SK-N-SH (cell line): ENCODE measurements at regions not wholly inside any gene's neighbourhood (a gene's known extent, or its start where the extent isn't known, plus 50 kb on each side); places are given as distances from the start of the nearest gene placed in this dataset.

Experiments
- CTCF ChIA-PET: fragments of 300-600, 350-600 bp; formaldehyde crosslinking; extraction: SDS; loops from one replicate; lab custom pipeline; 2021; lab: Yijun Ruan, JAX
- POLR2A ChIA-PET: fragments of 350-600 bp; sonication (Branson Sonifier 250); formaldehyde crosslinking; extraction: SDS; loops from one replicate; lab custom pipeline; 2020; ENCODE audit warnings: antibody characterized with exemption, inconsistent platforms; lab: Yijun Ruan, JAX
- DNase-seq: peaks from one replicate; pipeline ENCODE4 v3.0.0; 2012
- H2AFZ ChIP-seq: fragments of 200-600 bp; sonication (generic); 2 replicates; pipeline ENCODE4 v1.8.1; 2016; ENCODE audit warnings: antibody characterized with exemption, mild to moderate bottlenecking, low read depth
- H3F3A ChIP-seq: fragments of 200-600 bp; sonication (generic); replicated peaks from 2 replicates; pipeline ENCODE3; 2016; ENCODE audit warnings: antibody characterized with exemption, mild to moderate bottlenecking; ENCODE audit not compliant: insufficient read depth
- H3K27ac ChIP-seq, 2 experiments: fragments of 200-500 bp in 1 of 2; fragments of 200-600 bp in 1 of 2; sonication (Bioruptor generic) in 1 of 2; sonication (generic), shearing (Covaris generic) in 1 of 2; 2 replicates each; pipeline versions ENCODE4 v1.5.1 to v1.6.1; 2014 to 2016; ENCODE audit warnings: low read depth in 2 of 2, inconsistent platforms in 1 of 2, low read length in 1 of 2, mild to moderate bottlenecking in 1 of 2, mixed read lengths in 1 of 2
- H3K27me3 ChIP-seq: fragments of 200-600 bp; sonication (generic), shearing (Covaris generic); 2 replicates; pipeline ENCODE4 v1.6.1; 2016; ENCODE audit warnings: mixed run types; ENCODE audit not compliant: insufficient read depth
- H3K36me3 ChIP-seq, 2 experiments: fragments of 200-500 bp in 1 of 2; fragments of 200-600 bp in 1 of 2; sonication (Bioruptor generic) in 1 of 2; sonication (generic) in 1 of 2; replicated peaks in 1 of 2; 2 replicates each; pipeline versions ENCODE3 to v1.5.1; 2014 to 2016; ENCODE audit warnings: low read length in 1 of 2, mild to moderate bottlenecking in 1 of 2; ENCODE audit not compliant: insufficient read depth in 2 of 2, control insufficient read depth in 1 of 2
- H3K4me1 ChIP-seq, 2 experiments: fragments of 200-500 bp in 1 of 2; fragments of 200-600 bp in 1 of 2; sonication (Bioruptor generic) in 1 of 2; sonication (generic), shearing (Covaris generic) in 1 of 2; 2 replicates each; pipeline versions ENCODE4 v1.5.1 to v1.6.1; 2014 to 2016; ENCODE audit warnings: low read depth in 1 of 2, low read length in 1 of 2, mixed run types in 1 of 2; ENCODE audit not compliant: insufficient read depth in 2 of 2, control insufficient read depth in 1 of 2
- H3K4me2 ChIP-seq: fragments of 200-600 bp; sonication (generic), shearing (Covaris generic); 2 replicates; pipeline ENCODE4 v1.6.1; 2017; ENCODE audit warnings: mixed run types
- H3K4me3 ChIP-seq, 2 experiments: fragments of 200-500 bp in 1 of 2; fragments of 200-600 bp in 1 of 2; sonication (Bioruptor generic) in 1 of 2; sonication (generic), shearing (Covaris generic) in 1 of 2; 2 replicates each; pipeline versions ENCODE4 v1.5.1 to v1.8.1; 2014 to 2016; ENCODE audit warnings: low read depth in 2 of 2, inconsistent platforms in 1 of 2, low read length in 1 of 2, mild to moderate bottlenecking in 1 of 2, mixed read lengths in 1 of 2, moderate library complexity in 1 of 2
- H3K79me2 ChIP-seq: fragments of 200-600 bp; sonication (generic); 2 replicates; pipeline ENCODE4 v1.8.1; 2017; ENCODE audit warnings: mild to moderate bottlenecking; ENCODE audit not compliant: insufficient read depth
- H3K9ac ChIP-seq: fragments of 200-600 bp; sonication (generic); 2 replicates; pipeline ENCODE4 v1.6.1; 2017; ENCODE audit warnings: mixed run types
- H3K9me2 ChIP-seq: fragments of 200-600 bp; sonication (generic); 2 replicates; pipeline ENCODE4 v1.6.1; 2017; ENCODE audit warnings: mixed run types
- H3K9me3 ChIP-seq: fragments of 200-600 bp; sonication (generic); 2 replicates; pipeline ENCODE4 v1.6.1; 2017; ENCODE audit warnings: mixed run types, mild to moderate bottlenecking, moderate library complexity
- H4K20me1 ChIP-seq: fragments of 200-600 bp; sonication (generic); 2 replicates; pipeline ENCODE4 v1.6.1; 2017; ENCODE audit warnings: mild to moderate bottlenecking, mixed run types; ENCODE audit not compliant: insufficient read depth
- ELF1 ChIP-seq: IDR thresholded peaks from 2 replicates; pipeline ENCODE4 v1.4.0; 2012
- FOSL2 ChIP-seq: IDR thresholded peaks from 2 replicates; pipeline ENCODE4 v1.4.0; 2012; ENCODE audit warnings: low read depth, mild to moderate bottlenecking, moderate library complexity, borderline replicate concordance
- GABPA ChIP-seq: IDR thresholded peaks from 2 replicates; pipeline ENCODE4 v1.4.0; 2012; ENCODE audit warnings: low read depth, mild to moderate bottlenecking
- JUND ChIP-seq: IDR thresholded peaks from 2 replicates; pipeline ENCODE4 v1.4.0; 2012
- POLR2AphosphoS5 ChIP-seq: IDR thresholded peaks from 2 replicates; pipeline ENCODE4 v1.6.1; 2012; ENCODE audit warnings: low read depth, low read length
- RCOR1 ChIP-seq: fragments of 150-350 bp; IDR thresholded peaks from 2 replicates; pipeline ENCODE4 v1.6.1; 2017; ENCODE audit warnings: antibody characterized with exemption, low read length
- RFX5 ChIP-seq: IDR thresholded peaks from 2 replicates; pipeline ENCODE4 v1.6.1; 2012; ENCODE audit warnings: mild to moderate bottlenecking, improper control_type of control experiment, low read length
- SIN3A ChIP-seq: IDR thresholded peaks from 2 replicates; pipeline ENCODE4 v1.6.1; 2012; ENCODE audit warnings: low read depth, mild to moderate bottlenecking, low read length, moderate library complexity, borderline replicate concordance
- TEAD4 ChIP-seq: IDR thresholded peaks from 2 replicates; pipeline ENCODE4 v1.4.0; 2012; ENCODE audit warnings: mild to moderate bottlenecking, borderline replicate concordance; ENCODE audit not compliant: insufficient read depth
- USF1 ChIP-seq: IDR thresholded peaks from 2 replicates; pipeline ENCODE4 v1.4.0; 2012; ENCODE audit warnings: low read depth, borderline replicate concordance
- WGBS: methylation state at CpG from one replicate; pipeline ENCODE4 v1.1.6; 2017; ENCODE audit warnings: low lambda C conversion rate; 5-methylcytosine and 5-hydroxymethylcytosine counted together
- TF ChIP-seq, protein P1 (sequence below): IDR thresholded peaks from 2 replicates; pipeline ENCODE4 v1.6.1; 2012; ENCODE audit warnings: mild to moderate bottlenecking, low read depth, low read length, moderate library complexity
- TF ChIP-seq, protein P2 (sequence below): IDR thresholded peaks from 2 replicates; pipeline ENCODE4 v1.4.0; 2012; ENCODE audit warnings: low read depth

GRCh38 chr11:64430645-64431044, 71.7 kb downstream of the RPS6KA4 start:
- Histone ChIP-seq H3K27me3 (no peaks in the 10 kb centered on the region; the same call in 1 of the 2 replicates), H3K9me3 (no peaks in the 10 kb centered on the region)

DNA sequence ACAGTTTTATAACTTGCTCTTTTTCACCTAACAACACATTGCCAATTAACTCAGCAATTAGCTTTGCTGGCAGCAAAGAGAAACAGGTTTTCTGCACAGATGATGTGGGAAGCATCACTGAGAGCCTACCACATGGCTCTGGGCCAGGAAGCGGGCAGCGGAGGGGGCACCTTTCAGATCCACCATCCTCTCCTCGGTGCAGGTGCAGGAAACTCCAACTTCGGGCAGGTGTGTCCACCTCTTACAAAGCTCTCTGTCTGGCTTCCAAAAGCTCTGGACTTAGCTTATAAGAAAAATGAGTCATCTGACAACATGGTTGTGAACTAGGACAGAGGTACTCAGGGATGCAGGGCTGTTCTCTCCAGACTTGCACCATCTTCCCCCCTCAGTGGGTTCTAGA, 77.0 kb downstream of the RPS6KA4 start:
- no peaks in the 10 kb centered on the region for H3K79me2 ChIP-seq
- H4K20me1 ChIP-seq: no peaks in the 10 kb centered on the region
- TF ChIP-seq POLR2AphosphoS5: no peak
- no peak for TF ChIP-seq USF1
- no peak for TF ChIP-seq RFX5
- TF ChIP-seq FOSL2: no peak
- TF ChIP-seq, protein P1, sequence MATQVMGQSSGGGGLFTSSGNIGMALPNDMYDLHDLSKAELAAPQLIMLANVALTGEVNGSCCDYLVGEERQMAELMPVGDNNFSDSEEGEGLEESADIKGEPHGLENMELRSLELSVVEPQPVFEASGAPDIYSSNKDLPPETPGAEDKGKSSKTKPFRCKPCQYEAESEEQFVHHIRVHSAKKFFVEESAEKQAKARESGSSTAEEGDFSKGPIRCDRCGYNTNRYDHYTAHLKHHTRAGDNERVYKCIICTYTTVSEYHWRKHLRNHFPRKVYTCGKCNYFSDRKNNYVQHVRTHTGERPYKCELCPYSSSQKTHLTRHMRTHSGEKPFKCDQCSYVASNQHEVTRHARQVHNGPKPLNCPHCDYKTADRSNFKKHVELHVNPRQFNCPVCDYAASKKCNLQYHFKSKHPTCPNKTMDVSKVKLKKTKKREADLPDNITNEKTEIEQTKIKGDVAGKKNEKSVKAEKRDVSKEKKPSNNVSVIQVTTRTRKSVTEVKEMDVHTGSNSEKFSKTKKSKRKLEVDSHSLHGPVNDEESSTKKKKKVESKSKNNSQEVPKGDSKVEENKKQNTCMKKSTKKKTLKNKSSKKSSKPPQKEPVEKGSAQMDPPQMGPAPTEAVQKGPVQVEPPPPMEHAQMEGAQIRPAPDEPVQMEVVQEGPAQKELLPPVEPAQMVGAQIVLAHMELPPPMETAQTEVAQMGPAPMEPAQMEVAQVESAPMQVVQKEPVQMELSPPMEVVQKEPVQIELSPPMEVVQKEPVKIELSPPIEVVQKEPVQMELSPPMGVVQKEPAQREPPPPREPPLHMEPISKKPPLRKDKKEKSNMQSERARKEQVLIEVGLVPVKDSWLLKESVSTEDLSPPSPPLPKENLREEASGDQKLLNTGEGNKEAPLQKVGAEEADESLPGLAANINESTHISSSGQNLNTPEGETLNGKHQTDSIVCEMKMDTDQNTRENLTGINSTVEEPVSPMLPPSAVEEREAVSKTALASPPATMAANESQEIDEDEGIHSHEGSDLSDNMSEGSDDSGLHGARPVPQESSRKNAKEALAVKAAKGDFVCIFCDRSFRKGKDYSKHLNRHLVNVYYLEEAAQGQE: no peak
- no peak for TF ChIP-seq JUND
- no peak for TF ChIP-seq GABPA
- no peak for TF ChIP-seq TEAD4
- TF ChIP-seq, protein P2, sequence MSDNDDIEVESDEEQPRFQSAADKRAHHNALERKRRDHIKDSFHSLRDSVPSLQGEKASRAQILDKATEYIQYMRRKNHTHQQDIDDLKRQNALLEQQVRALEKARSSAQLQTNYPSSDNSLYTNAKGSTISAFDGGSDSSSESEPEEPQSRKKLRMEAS: no peak
- TF ChIP-seq, all 33 proteins: peak for 0
- no peaks in the 10 kb centered on the region for H3F3A ChIP-seq
- no peak overlapping the region for H3K4me2 ChIP-seq
- no peak for DNase-seq
- 37% methylated on average over 4 of the region's 4 CpGs for WGBS
- H3K4me1 ChIP-seq: no peaks in the 10 kb centered on the region; a peak in 1 of 4 replicates
- H3K9me3 ChIP-seq: no peaks in the 10 kb centered on the region
- H2AFZ ChIP-seq: no peak overlapping the region
- no peak overlapping the region for H3K4me3 ChIP-seq
- no peaks in the 10 kb centered on the region for H3K9me2 ChIP-seq
- no peak overlapping the region for H3K9ac ChIP-seq
- peaks cover 5% of the 10 kb centered on the region; the same call in 1 of the 2 replicates for H3K27me3 ChIP-seq
- H3K27ac ChIP-seq: no peak overlapping the region
- CTCF ChIA-PET: interaction anchor here (8.0 kb wide), 1 partner anchor 13 kb away, joined by 71 read pairs; no protein-coding TSS in a partner anchor
- POLR2A ChIA-PET: no interaction called here
- H3K36me3 ChIP-seq: no peaks in the 10 kb centered on the region

More at GRCh38 chr11:64430645-64431044, 71.7 kb downstream of the RPS6KA4 start:
- Histone ChIP-seq H3K9ac (no peak overlapping the region), H4K20me1 (no peaks in the 10 kb centered on the region), H3K9me2 (no peaks in the 10 kb centered on the region), H3K36me3 (no peaks in the 10 kb centered on the region), H3K4me2 (no peak overlapping the region), H3K4me3 (no peak overlapping the region), H3K27ac (no peak overlapping the region), H3F3A (no peaks in the 10 kb centered on the region), H3K4me1 (no peaks in the 10 kb centered on the region), H2AFZ (no peak overlapping the region), H3K79me2 (no peaks in the 10 kb centered on the region)
- no peak for TF ChIP-seq RCOR1
- no peak for TF ChIP-seq ELF1
- TF ChIP-seq SIN3A: no peak
- ChIA-PET CTCF (interaction anchor here (0.9 to 4.6 kb wide), 3 partner anchors 10 to 19 kb away, joined by 3 to 27 read pairs (median 8); no protein-coding TSS in a partner anchor), POLR2A (no interaction called here)
- 58% methylated on average over 16 of the region's 18 CpGs for WGBS
- DNase-seq: no peak
